Natural killer cell (primary cell): ENCODE measurements at regions not wholly inside any gene's neighbourhood (a gene's known extent, or its start where the extent isn't known, plus 50 kb on each side); places are given as distances from the start of the nearest gene placed in this dataset.

Experiments used
- ATAC-seq, 3 donors: fragments of 150-1000 bp in 2 of 3; fragments of 200-7000 bp in 1 of 3; cut with Tn5 transposase; 1 replicate in 1 of 3; 2 replicates in 2 of 3; pipeline ENCODE4 v1.10.0; 2021; ENCODE audit warnings: mild to moderate bottlenecking in 2 of 3, moderate library complexity in 2 of 3
- DNase-seq, 2 donors: peaks; one replicate each; pipeline versions ENCODE4 v3.0.0 to v3.0.0-alpha.2; 2013 to 2021; ENCODE audit warnings: mixed read lengths in 1 of 2
- H3K27ac ChIP-seq: one replicate; pipeline ENCODE4 v1.5.1; 2013; ENCODE audit warnings: mild to moderate bottlenecking, low read length
- H3K27me3 ChIP-seq: one replicate; pipeline ENCODE4 v1.6.1; 2013; ENCODE audit warnings: low read length; ENCODE audit not compliant: control insufficient read depth, insufficient read depth
- H3K36me3 ChIP-seq: one replicate; pipeline ENCODE4 v1.6.1; 2013; ENCODE audit warnings: low read length; ENCODE audit not compliant: control insufficient read depth, insufficient read depth
- H3K4me1 ChIP-seq: one replicate; pipeline ENCODE4 v1.6.1; 2013; ENCODE audit warnings: low read length; ENCODE audit not compliant: control insufficient read depth, insufficient read depth
- H3K4me3 ChIP-seq: one replicate; pipeline ENCODE4 v1.5.1; 2013; ENCODE audit warnings: low read length
- H3K9me3 ChIP-seq: one replicate; pipeline ENCODE4 v1.6.1; 2013; ENCODE audit warnings: low read length; ENCODE audit not compliant: control insufficient read depth, insufficient read depth
- H3K27ac Mint-ChIP-seq, 2 donors: one replicate each; pipeline ENCODE4 v1.8.0; 2022; ENCODE audit warnings: mild to moderate bottlenecking in 2 of 2, mixed read lengths in 2 of 2, moderate library complexity in 1 of 2
- H3K27me3 Mint-ChIP-seq, 2 donors: one replicate each; pipeline ENCODE4 v1.8.0; 2022; ENCODE audit warnings: low read depth in 2 of 2, mixed read lengths in 2 of 2
- H3K36me3 Mint-ChIP-seq: one replicate; pipeline ENCODE4 v1.8.0; 2022; ENCODE audit warnings: mixed read lengths
- H3K4me1 Mint-ChIP-seq, 2 donors: one replicate each; pipeline ENCODE4 v1.8.0; 2022; ENCODE audit warnings: mixed read lengths in 2 of 2
- H3K4me3 Mint-ChIP-seq: one replicate; pipeline ENCODE4 v1.8.0; 2022; ENCODE audit warnings: mild to moderate bottlenecking, moderate library complexity, mixed read lengths
- H3K9me3 Mint-ChIP-seq, 2 donors: one replicate each; pipeline ENCODE4 v1.8.0; 2022; ENCODE audit warnings: mixed read lengths in 2 of 2
- CTCF ChIP-seq: fragments of 200-600 bp; IDR thresholded peaks from one replicate; pipeline ENCODE4 v1.8.0; 2022; ENCODE audit warnings: antibody characterized with exemption
- WGBS: methylation state at CpG from one replicate; pipeline ENCODE4 v1.1.7; 2013; ENCODE audit warnings: missing lambda C conversion rate; ENCODE audit not compliant: insufficient coverage; 5-methylcytosine and 5-hydroxymethylcytosine counted together
- intact Hi-C: fragments of 100-400 bp; cut with micrococcal nuclease; formaldehyde crosslinking; loops from one replicate; pipeline ENCODE4 v1.14.2; 2022

DNA sequence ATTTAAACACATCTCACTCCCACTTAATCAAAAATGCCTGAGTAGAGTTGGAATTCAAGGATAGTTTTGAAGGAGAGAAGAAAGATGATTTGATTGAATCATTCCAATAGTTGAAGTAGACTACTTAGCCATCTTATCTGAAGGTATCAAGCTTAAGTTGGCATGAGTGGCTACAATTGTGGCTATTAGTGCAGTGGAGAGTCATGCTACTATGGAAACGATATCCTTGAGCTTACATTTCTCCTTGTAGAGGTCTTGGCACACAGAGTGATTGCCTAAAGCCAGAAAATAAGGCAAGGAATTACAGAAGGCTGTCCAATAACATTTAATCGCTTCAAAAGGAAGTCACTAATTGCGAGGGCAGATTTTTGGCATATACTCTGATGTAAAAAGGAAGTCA is 1022.7 kb downstream of the IGSF11 start:
- Mint-ChIP-seq H3K9me3 (peaks cover 19 to 32% of the 10 kb centered on the region in 2 donors), H3K4me3 (no peak overlapping the region), H3K4me1 (no peaks in the 10 kb centered on the region), H3K36me3 (no peaks in the 10 kb centered on the region), H3K27ac (no peak overlapping the region), H3K27me3 (no peaks in the 10 kb centered on the region)
- H3K27me3 ChIP-seq, result no peaks in the 10 kb centered on the region
- H3K27ac ChIP-seq, result no peak overlapping the region
- TF ChIP-seq CTCF, result no peak
- intact Hi-C loops, result no loop called here
- ATAC-seq (no peak), DNase-seq (no peak)
- no peaks in the 10 kb centered on the region for H3K4me1 ChIP-seq
- WGBS, result 80% methylated on average over 3 of the region's 3 CpGs
- H3K36me3 ChIP-seq, result no peaks in the 10 kb centered on the region
- H3K4me3 ChIP-seq, result no peak overlapping the region
- H3K9me3 ChIP-seq, result no peaks in the 10 kb centered on the region

- Histone ChIP-seq H3K36me3 (no peaks in the 10 kb centered on the region), H3K27ac (no peak overlapping the region), H3K9me3 (peaks cover 4% of the 10 kb centered on the region), H3K4me3 (no peak overlapping the region), H3K27me3 (no peaks in the 10 kb centered on the region), H3K4me1 (no peaks in the 10 kb centered on the region)
- DNase-seq (no peak), ATAC-seq (no peak)
- no peak for TF ChIP-seq CTCF
- Mint-ChIP-seq H3K9me3 (peaks cover 15 to 53% of the 10 kb centered on the region in 2 donors), H3K27me3 (no peaks in the 10 kb centered on the region), H3K36me3 (peaks cover 27% of the 10 kb centered on the region), H3K27ac (no peak overlapping the region), H3K4me1 (no peaks in the 10 kb centered on the region), H3K4me3 (no peak overlapping the region)
- 50% methylated on average over 2 of the region's 2 CpGs for WGBS
- intact Hi-C loops, result no loop called here
Measured at GRCh38 chr3:118029049-118029448, 1005.6 kb downstream of the IGSF11 start.

DNA sequence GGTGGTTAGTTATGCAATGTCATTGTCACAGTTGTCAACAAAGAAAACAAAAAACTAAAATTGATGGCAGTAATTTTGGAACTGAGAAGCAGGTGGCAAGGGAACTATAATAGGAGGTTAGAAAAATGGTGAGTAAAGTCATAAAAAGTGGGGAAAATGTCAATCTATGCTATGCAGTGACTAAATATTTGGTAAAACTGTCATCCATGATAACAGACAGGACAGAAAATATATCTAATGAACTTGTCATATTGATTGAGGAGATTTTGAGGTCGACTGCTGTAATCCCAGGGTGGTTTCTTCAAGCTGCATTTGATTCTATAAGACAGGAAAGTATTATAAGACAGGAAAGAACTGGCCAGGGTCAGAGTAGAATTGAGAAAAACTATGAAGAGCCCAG is 998.4 kb downstream of the IGSF11 start:
- DNase-seq (no peak), ATAC-seq (no peak)
- H3K27ac Mint-ChIP-seq, result no peak overlapping the region
- intact Hi-C loops, result no loop called here
- H3K4me3 Mint-ChIP-seq, result no peak overlapping the region
- H3K9me3 Mint-ChIP-seq, result peaks cover 9 to 19% of the 10 kb centered on the region in 2 donors
- H3K27ac ChIP-seq, result no peak overlapping the region
- peaks cover 8% of the 10 kb centered on the region for H3K9me3 ChIP-seq
- peaks cover 10% of the 10 kb centered on the region for H3K36me3 Mint-ChIP-seq
- 27% methylated on average over 1 of the region's 1 CpG for WGBS
- H3K27me3 Mint-ChIP-seq, result no peaks in the 10 kb centered on the region
- TF ChIP-seq CTCF, result no peak
- H3K4me1 ChIP-seq, result no peaks in the 10 kb centered on the region
- H3K4me1 Mint-ChIP-seq, result no peaks in the 10 kb centered on the region
- no peak overlapping the region for H3K4me3 ChIP-seq
- no peaks in the 10 kb centered on the region for H3K36me3 ChIP-seq
- no peaks in the 10 kb centered on the region for H3K27me3 ChIP-seq

DNA sequence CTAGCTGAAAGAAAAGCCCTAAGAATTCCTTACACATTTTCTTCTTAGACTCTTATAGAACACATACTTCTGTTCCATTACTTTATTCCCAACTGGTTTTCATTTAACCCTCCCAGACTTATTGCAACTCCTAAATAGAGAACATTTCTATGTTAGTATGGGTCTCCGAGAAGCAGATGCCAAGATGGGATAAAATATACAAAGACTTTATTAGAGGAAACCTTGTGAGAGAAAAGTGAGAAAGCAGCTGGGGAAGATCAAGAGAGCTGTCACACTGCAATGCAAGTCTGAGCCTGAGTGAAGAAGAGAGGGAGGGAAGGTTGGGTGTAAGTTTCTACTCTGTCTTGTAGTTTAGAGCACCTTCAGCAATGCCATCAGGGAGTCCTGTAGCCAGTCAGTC is 979.3 kb downstream of the IGSF11 start:
- no peaks in the 10 kb centered on the region for H3K27me3 Mint-ChIP-seq
- H3K4me1 ChIP-seq, result no peaks in the 10 kb centered on the region
- DNase-seq (no peak), ATAC-seq (no peak)
- H3K36me3 Mint-ChIP-seq, result peaks cover 7% of the 10 kb centered on the region
- no peaks in the 10 kb centered on the region for H3K36me3 ChIP-seq
- intact Hi-C loops, result no loop called here
- H3K9me3 ChIP-seq, result peaks cover 4% of the 10 kb centered on the region
- no peak overlapping the region for H3K4me3 ChIP-seq
- H3K9me3 Mint-ChIP-seq, result peaks cover 16 to 23% of the 10 kb centered on the region in 2 donors
- no peak overlapping the region for H3K4me3 Mint-ChIP-seq
- 73% methylated on average over 1 of the region's 1 CpG for WGBS
- no peak overlapping the region for H3K27ac ChIP-seq
- H3K27ac Mint-ChIP-seq, result no peak overlapping the region
- no peaks in the 10 kb centered on the region for H3K27me3 ChIP-seq
- H3K4me1 Mint-ChIP-seq, result no peaks in the 10 kb centered on the region
- TF ChIP-seq CTCF, result no peak
